H1 (cell line): ENCODE measurements at regions not wholly inside any gene's neighbourhood (a gene's known extent, or its start where the extent isn't known, plus 50 kb on each side); places are given as distances from the start of the nearest gene placed in this dataset.

Source experiments
- ASH2L ChIP-seq: fragments of 200-600, 300-600 bp; sonication (generic); IDR thresholded peaks from one replicate; pipeline ENCODE4 v1.7.1; 2017; ENCODE audit warnings: low read length
- CBX5 ChIP-seq: fragments of 300-800, 300-1000 bp; sonication (generic); IDR thresholded peaks from 2 replicates; pipeline ENCODE4 v1.7.1; 2016; ENCODE audit warnings: antibody characterized with exemption, low read length, low read depth
- CEBPB ChIP-seq: IDR thresholded peaks from 2 replicates; pipeline ENCODE4 v1.6.1; 2012; ENCODE audit warnings: low read depth, low read length
- CHD2 ChIP-seq: IDR thresholded peaks from 2 replicates; pipeline ENCODE4 v1.6.1; 2012; ENCODE audit warnings: low read length, improper control_type of control experiment
- CTCF ChIP-seq, 3 experiments: IDR thresholded peaks; 1 replicate in 2 of 3; 2 replicates in 1 of 3; pipeline versions ENCODE4 v1.5.1 to v1.6.1; 2011; ENCODE audit warnings: low read length in 3 of 3, mild to moderate bottlenecking in 3 of 3, inconsistent platforms in 2 of 3, low read depth in 1 of 3, moderate library complexity in 1 of 3; ENCODE audit not compliant: insufficient read depth in 1 of 3; ENCODE audit errors: control extremely low read depth in 1 of 3
- EZH2 ChIP-seq: fragments of 200-600 bp; sonication (generic); IDR thresholded peaks from 2 replicates; pipeline ENCODE4 v1.7.1; 2012; ENCODE audit warnings: low read depth, mild to moderate bottlenecking, moderate library complexity, low read length, inconsistent platforms; ENCODE audit not compliant: severe bottlenecking
- POLR2A ChIP-seq, 2 experiments: IDR thresholded peaks; 1 replicate in 1 of 2; 2 replicates in 1 of 2; pipeline ENCODE4 v1.6.1; 2011; ENCODE audit warnings: low read depth in 2 of 2, low read length in 2 of 2, mild to moderate bottlenecking in 2 of 2; ENCODE audit errors: control extremely low read depth in 1 of 2
- POLR2AphosphoS5 ChIP-seq: IDR thresholded peaks from 2 replicates; pipeline ENCODE4 v1.6.1; 2011; ENCODE audit warnings: low read depth, low read length
- SIX5 ChIP-seq: IDR thresholded peaks from 2 replicates; pipeline ENCODE4 v1.6.1; 2011; ENCODE audit warnings: mild to moderate bottlenecking, low read depth, low read length
- TBP ChIP-seq: IDR thresholded peaks from 2 replicates; pipeline ENCODE4 v1.6.1; 2011; ENCODE audit warnings: low read depth, low read length, improper control_type of control experiment
- TCF12 ChIP-seq: IDR thresholded peaks from 2 replicates; pipeline ENCODE4 v1.6.1; 2011; ENCODE audit warnings: low read depth, mild to moderate bottlenecking, low read length
- TEAD4 ChIP-seq: IDR thresholded peaks from 2 replicates; pipeline ENCODE4 v1.6.1; 2012; ENCODE audit warnings: low read depth, low read length, inconsistent platforms, mixed read lengths
- USF2 ChIP-seq: IDR thresholded peaks from 2 replicates; pipeline ENCODE4 v1.6.1; 2011; ENCODE audit warnings: low read length, improper control_type of control experiment

GRCh38 chr13:34035676-34036325 is 217.9 kb downstream of the RFC3 start:
- no peak for TF ChIP-seq POLR2A (IDR thresholded peaks at IDR 0.05; ENCODE audit: control extremely low read depth in 1 of 2, low read depth in 2 of 2, low read length in 2 of 2)
- no peak for TF ChIP-seq CEBPB
- TF ChIP-seq POLR2AphosphoS5, result no peak
- no peak for TF ChIP-seq TBP
- TF ChIP-seq CTCF (IDR thresholded peaks at IDR 0.05; ENCODE audit: control extremely low read depth in 1 of 3, insufficient read depth in 1 of 3, low read depth in 1 of 3, low read length in 3 of 3), result no peak
- no peak for TF ChIP-seq CHD2
- TF ChIP-seq SIX5, result no peak
- no peak for TF ChIP-seq ASH2L
- no peak for TF ChIP-seq EZH2
- no peak for TF ChIP-seq TCF12
- no peak for TF ChIP-seq CBX5
- TF ChIP-seq TEAD4, result no peak
- no peak for TF ChIP-seq USF2
